Posterior cingulate gyrus (tissue), 11 donors: ENCODE measurements at regions not wholly inside any gene's neighbourhood (a gene's known extent, or its start where the extent isn't known, plus 50 kb on each side); places are given as distances from the start of the nearest gene placed in this dataset.

Experiments used
- DNase-seq, 10 donors: peaks; one replicate each; pipeline versions ENCODE4 v3.0.0 to v3.0.0-alpha.2; 2020 to 2021; ENCODE audit warnings: mixed read lengths in 3 of 10
- intact Hi-C: fragments of 100-400 bp; cut with DNase I; formaldehyde crosslinking; loops from one replicate; pipeline ENCODE4 v1.15.1; 2023

GRCh38 chr16:76885776-76886537 is 305.0 kb upstream of the MON1B start:
- DNase-seq, result no peak
- intact Hi-C loops, result no loop called here

GRCh38 chr16:76897816-76898215 is 293.2 kb upstream of the MON1B start:
- intact Hi-C loops, result no loop called here
- no peak for DNase-seq

GRCh38 chr16:76899767-76900166 is 291.2 kb upstream of the MON1B start:
- intact Hi-C loops, result no loop called here
- no peak for DNase-seq

GRCh38 chr16:76900285-76901263 is 290.4 kb upstream of the MON1B start:
- intact Hi-C loops, result no loop called here
- no peak for DNase-seq

- intact Hi-C loops, result no loop called here
- no peak for DNase-seq
Measured at GRCh38 chr16:76906552-76906951, 284.4 kb upstream of the MON1B start.

GRCh38 chr16:76910931-76911330 is 280.1 kb upstream of the MON1B start:
- intact Hi-C loops, result no loop called here

GRCh38 chr16:76913046-76913445 is 277.9 kb upstream of the MON1B start:
- intact Hi-C loops, result no loop called here
- DNase-seq, result no peak

More at GRCh38 chr16:76910931-76911330, 280.1 kb upstream of the MON1B start:
- no peak for DNase-seq

GRCh38 chr16:76926042-76926441 is 264.9 kb upstream of the MON1B start:
- intact Hi-C loops, result no loop called here
- no peak for DNase-seq

GRCh38 chr16:76926595-76926994 is 264.4 kb upstream of the MON1B start:
- intact Hi-C loops, result no loop called here
- no peak for DNase-seq

GRCh38 chr16:76931186-76931585 is 259.8 kb upstream of the MON1B start:
- DNase-seq, result no peak
- intact Hi-C loops, result no loop called here

GRCh38 chr16:76932541-76933211 is 258.3 kb upstream of the MON1B start:
- intact Hi-C loops, result no loop called here
- no peak for DNase-seq

GRCh38 chr16:76940251-76940650 is 250.7 kb upstream of the MON1B start:
- intact Hi-C loops, result no loop called here
- no peak for DNase-seq

- no peak for DNase-seq
- intact Hi-C loops, result no loop called here
Measured at GRCh38 chr16:76941113-76941512, 249.9 kb upstream of the MON1B start.

GRCh38 chr16:76942089-76942488 is 248.9 kb upstream of the MON1B start:
- intact Hi-C loops, result no loop called here
- DNase-seq, result no peak

- no peak for DNase-seq
- intact Hi-C loops, result no loop called here
Measured at GRCh38 chr16:76943921-76944320, 247.1 kb upstream of the MON1B start.

- no peak for DNase-seq
- intact Hi-C loops, result no loop called here
Measured at GRCh38 chr16:76946879-76947278, 244.1 kb upstream of the MON1B start.

GRCh38 chr16:76947749-76948148 is 243.2 kb upstream of the MON1B start:
- no peak for DNase-seq

GRCh38 chr16:76955629-76956028 is 235.4 kb upstream of the MON1B start:
- no peak for DNase-seq
- intact Hi-C loops, result no loop called here

More at GRCh38 chr16:76947749-76948148, 243.2 kb upstream of the MON1B start:
- intact Hi-C loops, result no loop called here

- DNase-seq, result no peak
- intact Hi-C loops, result no loop called here
Measured at GRCh38 chr16:76956394-76956793, 234.6 kb upstream of the MON1B start.

- no peak for DNase-seq
- intact Hi-C loops, result no loop called here
Measured at GRCh38 chr16:76956841-76957240, 234.1 kb upstream of the MON1B start.

- intact Hi-C loops, result no loop called here
- DNase-seq, result no peak
Measured at GRCh38 chr16:76959166-76959565, 231.8 kb upstream of the MON1B start.
